Skeletal muscle cell (primary cell): ENCODE measurements at regions not wholly inside any gene's neighbourhood (a gene's known extent, or its start where the extent isn't known, plus 50 kb on each side); places are given as distances from the start of the nearest gene placed in this dataset.
"Not testable (repeated sequence)": the region's sequence is repeated elsewhere in the genome, so short reads cannot be mapped to it uniquely, and the experiment has no call there.

Experiments used
- DNase-seq: peaks from one replicate; pipeline ENCODE4 v3.0.0-alpha.2; 2010; ENCODE audit warnings: low read depth
- H3K4me3 ChIP-seq: 2 replicates; pipeline ENCODE4 v1.5.1; 2011; ENCODE audit warnings: low read depth, mild to moderate bottlenecking, control low read depth, low read length, moderate library complexity

- no peak for DNase-seq
- no peak overlapping the region for H3K4me3 ChIP-seq
Observed at GRCh38 chr20:25856256-25856884, 159.7 kb upstream of the ZNF337 start.

- H3K4me3 ChIP-seq, DNase-seq: not testable (repeated sequence)
Observed at GRCh38 chr20:25855451-25856156, 159.0 kb upstream of the ZNF337 start.

- DNase-seq, H3K4me3 ChIP-seq: not testable (repeated sequence)
Observed at GRCh38 chr20:25854666-25855065, 158.0 kb upstream of the ZNF337 start.

GRCh38 chr20:25853718-25854388 is 157.2 kb upstream of the ZNF337 start:
- peak overlapping the region; percentile 55 for H3K4me3 ChIP-seq
- DNase-seq: not testable (repeated sequence)

GRCh38 chr20:25852968-25853717 is 156.5 kb upstream of the ZNF337 start:
- DNase-seq: not testable (repeated sequence)
- peak overlapping the region; percentile 55 for H3K4me3 ChIP-seq

- DNase-seq, H3K4me3 ChIP-seq: not testable (repeated sequence)
Observed at GRCh38 chr20:25850133-25850532, 153.5 kb upstream of the ZNF337 start.

- no peak overlapping the region for H3K4me3 ChIP-seq
- no peak for DNase-seq
Observed at GRCh38 chr20:25848222-25848621, 151.6 kb upstream of the ZNF337 start.

- H3K4me3 ChIP-seq, DNase-seq: not testable (repeated sequence)
Observed at GRCh38 chr20:25844640-25845039, 148.0 kb upstream of the ZNF337 start.

GRCh38 chr20:25813511-25813910 is 116.9 kb upstream of the ZNF337 start:
- not testable (repeated sequence) for H3K4me3 ChIP-seq, DNase-seq

- H3K4me3 ChIP-seq: not testable (repeated sequence)
Observed at GRCh38 chr20:25798174-25798993, 101.7 kb upstream of the ZNF337 start.

GRCh38 chr20:25797062-25797461 is 100.4 kb upstream of the ZNF337 start:
- not testable (repeated sequence) for H3K4me3 ChIP-seq, DNase-seq

More at GRCh38 chr20:25798174-25798993, 101.7 kb upstream of the ZNF337 start:
- DNase-seq: not testable (repeated sequence)

- not testable (repeated sequence) for H3K4me3 ChIP-seq, DNase-seq
Observed at GRCh38 chr20:25777241-25777640, 80.6 kb upstream of the ZNF337 start.

GRCh38 chr20:25774711-25775110 is 78.1 kb upstream of the ZNF337 start:
- not testable (repeated sequence) for DNase-seq, H3K4me3 ChIP-seq

- not testable (repeated sequence) for H3K4me3 ChIP-seq, DNase-seq
Observed at GRCh38 chr20:25774203-25774602, 77.5 kb upstream of the ZNF337 start.

GRCh38 chr20:25772437-25772836 is 75.8 kb upstream of the ZNF337 start:
- DNase-seq, H3K4me3 ChIP-seq: not testable (repeated sequence)

- H3K4me3 ChIP-seq, DNase-seq: not testable (repeated sequence)
Observed at GRCh38 chr20:25771818-25772217, 75.2 kb upstream of the ZNF337 start.

GRCh38 chr20:25761596-25761995 is 64.9 kb upstream of the ZNF337 start:
- H3K4me3 ChIP-seq: no peak overlapping the region
- DNase-seq: no peak

GRCh38 chr20:25761046-25761445 is 64.4 kb upstream of the ZNF337 start:
- DNase-seq, H3K4me3 ChIP-seq: not testable (repeated sequence)
